Spleen (tissue), 7 donors: ENCODE measurements at regions not wholly inside any gene's neighbourhood (a gene's known extent, or its start where the extent isn't known, plus 50 kb on each side); places are given as distances from the start of the nearest gene placed in this dataset.

Experiments used
- CTCF ChIP-seq, 11 experiments: fragments of 200-600 bp in 7 of 11; fragments of 450-650 bp in 4 of 11; sonication (generic) in 4 of 11; IDR thresholded peaks in 8 of 11; conservative IDR thresholded peaks in 3 of 11; 1 replicate in 7 of 11; 2 replicates in 4 of 11; pipeline versions ENCODE4 v1.4.0 to v1.8.0; 2016 to 2021; ENCODE audit warnings: antibody characterized with exemption in 11 of 11, inconsistent platforms in 4 of 11, mild to moderate bottlenecking in 1 of 11
- POLR2A ChIP-seq, 3 donors: fragments of 450-650 bp; IDR thresholded peaks; one replicate each; pipeline ENCODE4 v1.5.1; 2017; ENCODE audit warnings: antibody characterized with exemption in 3 of 3, mild to moderate bottlenecking in 1 of 3
- POLR2AphosphoS5 ChIP-seq, 3 donors: sonication (generic); formaldehyde crosslinking; IDR thresholded peaks; one replicate each; pipeline ENCODE4 v1.5.1; 2017; ENCODE audit warnings: antibody characterized with exemption in 3 of 3
- donor health status: DM: no; HTN: no; CAD: no; lungs with moderate emphysema.
- donor health status: DM: no; HTN: no; CAD: no.
- donor health status: DM: no; HTN: no; CAD: no.

DNA sequence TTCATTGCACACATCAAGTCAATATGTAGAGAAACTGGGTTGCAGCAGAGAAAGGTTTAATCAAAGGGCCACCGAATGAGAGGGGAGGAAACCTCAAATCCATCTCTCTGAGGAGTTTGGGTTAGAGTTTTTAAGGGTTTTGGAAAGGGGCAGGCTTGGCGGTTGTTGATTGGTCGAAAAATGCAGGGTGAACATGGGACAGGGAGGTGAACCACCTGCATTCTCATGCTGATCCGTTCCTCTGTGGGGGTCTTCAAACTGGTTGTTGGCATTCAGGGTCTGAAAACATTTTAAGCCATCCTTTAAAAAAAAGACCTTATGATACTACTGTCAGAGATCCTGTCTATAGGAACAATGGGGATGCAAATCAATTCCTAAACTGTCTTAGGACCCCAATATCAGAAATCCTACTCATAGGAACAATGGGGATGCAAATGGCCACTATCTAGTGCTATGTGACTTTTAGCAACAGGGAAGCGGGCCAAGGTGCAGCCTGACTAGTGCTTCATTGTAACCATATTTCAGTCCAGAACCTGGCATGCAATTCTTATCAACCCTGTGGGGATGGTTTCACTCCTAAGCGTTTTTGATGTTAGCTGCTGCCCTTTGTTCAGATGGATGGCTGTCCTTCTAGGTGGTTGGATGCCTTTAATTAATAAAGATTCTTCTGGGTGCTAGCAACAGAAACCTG, 120.1 kb upstream of the MGAT5 start:
- TF ChIP-seq CTCF (IDR thresholded peaks at IDR 0.05 in 8 of 11, conservative IDR thresholded peaks at IDR 0.05 in 3 of 11) (no peak), POLR2A (IDR thresholded peaks at IDR 0.05) (no peak), POLR2AphosphoS5 (IDR thresholded peaks at IDR 0.05) (no peak)
